ACHN (cell line): ENCODE measurements at regions not wholly inside any gene's neighbourhood (a gene's known extent, or its start where the extent isn't known, plus 50 kb on each side); places are given as distances from the start of the nearest gene placed in this dataset.

Source experiments
- DNase-seq: peaks from one replicate; pipeline ENCODE4 v3.0.0-alpha.2; 2015
- in situ Hi-C: cut with HindIII; loops from 2 replicates; pipeline ENCODE4 v1.10.0; 2017; ENCODE audit warnings: low sequenced_read_pairs, low pct_ligation_motif_present, low pct_unique_long_range_greater_than_20kb

GRCh38 chr13:86201477-86201876, 402.3 kb upstream of the SLITRK6 start:
- DNase-seq = no peak
- in situ Hi-C loops = no loop called here

GRCh38 chr13:86193281-86193680, 394.1 kb upstream of the SLITRK6 start:
- DNase-seq = peak; percentile 8
- in situ Hi-C loops = no loop called here

- no peak for DNase-seq
- in situ Hi-C loops = no loop called here
These were observed 389.0 kb upstream of the SLITRK6 start for GRCh38 chr13:86188170-86188569.

GRCh38 chr13:86185636-86186035, 386.4 kb upstream of the SLITRK6 start:
- in situ Hi-C loops = no loop called here
- DNase-seq = no peak

- in situ Hi-C loops = no loop called here
- no peak for DNase-seq
These were observed 385.9 kb upstream of the SLITRK6 start for GRCh38 chr13:86185107-86185506.

GRCh38 chr13:86174622-86175021, 375.4 kb upstream of the SLITRK6 start:
- in situ Hi-C loops = no loop called here
- DNase-seq = peak; percentile 5

GRCh38 chr13:86172961-86173360, 373.7 kb upstream of the SLITRK6 start:
- in situ Hi-C loops = no loop called here

GRCh38 chr13:86161257-86161656, 362.0 kb upstream of the SLITRK6 start:
- in situ Hi-C loops = no loop called here
- no peak for DNase-seq

More at GRCh38 chr13:86172961-86173360, 373.7 kb upstream of the SLITRK6 start:
- DNase-seq = no peak

- in situ Hi-C loops = no loop called here
- no peak for DNase-seq
These were observed 356.5 kb upstream of the SLITRK6 start for GRCh38 chr13:86155756-86156155.

- no peak for DNase-seq
- in situ Hi-C loops = no loop called here
These were observed 342.9 kb upstream of the SLITRK6 start for GRCh38 chr13:86142080-86142479.

- DNase-seq = no peak
- in situ Hi-C loops = no loop called here
These were observed 336.6 kb upstream of the SLITRK6 start for GRCh38 chr13:86135856-86136255.

GRCh38 chr13:86121881-86122280, 322.7 kb upstream of the SLITRK6 start:
- in situ Hi-C loops = no loop called here
- no peak for DNase-seq

- in situ Hi-C loops = no loop called here
These were observed 309.9 kb upstream of the SLITRK6 start for GRCh38 chr13:86109107-86109506.

GRCh38 chr13:86108334-86108733, 309.1 kb upstream of the SLITRK6 start:
- in situ Hi-C loops = no loop called here
- DNase-seq = no peak

More at GRCh38 chr13:86109107-86109506, 309.9 kb upstream of the SLITRK6 start:
- no peak for DNase-seq

- no peak for DNase-seq
- in situ Hi-C loops = no loop called here
These were observed 299.3 kb upstream of the SLITRK6 start for GRCh38 chr13:86098511-86098910.

GRCh38 chr13:86095351-86095750, 296.1 kb upstream of the SLITRK6 start:
- DNase-seq = no peak
- in situ Hi-C loops = no loop called here

GRCh38 chr13:86090181-86090580, 291.0 kb upstream of the SLITRK6 start:
- DNase-seq = no peak
- in situ Hi-C loops = no loop called here

- in situ Hi-C loops = no loop called here
- DNase-seq = no peak
These were observed 288.0 kb upstream of the SLITRK6 start for GRCh38 chr13:86087244-86087643.

- in situ Hi-C loops = no loop called here
- peak; percentile 34 for DNase-seq
These were observed 286.7 kb upstream of the SLITRK6 start for GRCh38 chr13:86085890-86086289.

- in situ Hi-C loops = no loop called here
- DNase-seq = no peak
These were observed 282.9 kb upstream of the SLITRK6 start for GRCh38 chr13:86082121-86082520.

- in situ Hi-C loops = no loop called here
- DNase-seq = no peak
These were observed 281.2 kb upstream of the SLITRK6 start for GRCh38 chr13:86080340-86080995.
